ENCODE measurements at regions not wholly inside any gene's neighbourhood (a gene's known extent, or its start where the extent isn't known, plus 50 kb on each side); places are given as distances from the start of the nearest gene placed in this dataset.
A peak's percentile ranks its signal among the peaks of the same experiment; 100 is the strongest.

GRCh38 chr2:134122610-134123009 is 131.3 kb upstream of the MGAT5 start:
- H3K27ac Mint-ChIP-seq, result peak overlapping the region in 8 of 10 donors; percentile 29 to 89 (median 82)
- DNase-seq, result peak in 4 of 10 donors; percentile 16 to 32 (median 28)

GRCh38 chr2:134123332-134123731 is 130.5 kb upstream of the MGAT5 start:
- Mint-ChIP-seq H3K9me3 (no peaks in the 10 kb centered on the region), H3K36me3 (no peaks in the 10 kb centered on the region), H3K4me1 (peaks cover 50 to 88% (median 82%) of the 10 kb centered on the region in 4 donors), H3K27me3 (no peaks in the 10 kb centered on the region), H3K27ac (peak overlapping the region in 7 of 10 donors; percentile 8 to 89 (median 57)), H3K4me3 (peak overlapping the region in 9 of 10 donors; percentile 1 to 97 (median 84))
- DNase-seq (no peak), ATAC-seq (no peak)
- POLR2A ChIA-PET, result interaction anchor here (0.6 to 1.1 kb wide), 4 partner anchors 14 to 83 kb away, joined by 3 to 4 read pairs (median 3); no protein-coding TSS in a partner anchor

More at GRCh38 chr2:134122610-134123009, 131.3 kb upstream of the MGAT5 start:
- POLR2A ChIA-PET, result interaction anchor here (1.0 to 1.5 kb wide), 4 partner anchors 14 to 84 kb away, joined by 3 to 4 read pairs (median 4); no protein-coding TSS in a partner anchor
- ATAC-seq, result no peak
- peaks cover 46 to 81% (median 77%) of the 10 kb centered on the region in 4 donors for H3K4me1 Mint-ChIP-seq
- H3K9me3 Mint-ChIP-seq, result no peaks in the 10 kb centered on the region
- no peaks in the 10 kb centered on the region for H3K27me3 Mint-ChIP-seq
- H3K4me3 Mint-ChIP-seq, result peak overlapping the region; percentile 40 to 97 (median 84)
- H3K36me3 Mint-ChIP-seq, result no peaks in the 10 kb centered on the region

DNA sequence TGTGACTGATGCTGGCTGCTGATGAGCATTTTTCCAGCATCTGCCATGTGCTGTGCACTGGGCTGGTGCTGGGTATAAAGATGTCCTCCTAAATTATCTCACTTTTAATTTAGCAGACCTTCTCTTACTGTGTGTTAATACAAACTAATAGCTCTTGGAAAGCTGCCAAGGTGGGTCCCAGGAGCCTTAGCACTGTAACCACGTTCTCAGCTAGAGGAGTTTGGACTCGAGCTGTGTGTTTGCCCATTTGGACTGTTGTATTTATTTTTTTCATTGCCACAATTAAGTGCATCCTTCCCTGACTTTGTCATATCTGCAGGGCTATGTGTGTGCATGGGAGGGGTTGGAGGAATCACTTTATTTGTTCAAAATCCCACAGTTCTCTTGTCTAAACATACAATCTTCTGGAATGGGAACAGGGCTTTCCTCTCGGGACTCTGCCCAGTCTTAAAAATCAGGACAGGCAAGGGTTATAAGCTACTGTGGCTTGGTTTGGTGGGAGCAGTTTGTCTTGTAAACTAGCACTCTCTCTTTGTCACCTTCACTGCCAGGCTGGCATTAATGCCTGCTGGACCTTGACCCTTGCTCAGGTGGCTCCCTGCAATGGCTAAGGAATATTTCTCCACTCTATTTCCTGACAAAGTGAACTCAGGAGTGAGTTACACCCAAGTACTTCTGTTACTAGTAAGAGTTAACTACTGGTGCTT is 129.7 kb upstream of the MGAT5 start:
- DNase-seq, result no peak
- no peaks in the 10 kb centered on the region for H3K9me3 Mint-ChIP-seq
- peak overlapping the region in 4 of 10 donors; percentile 11 to 81 (median 60) for H3K27ac Mint-ChIP-seq

GRCh38 chr2:134127496-134127895 is 126.4 kb upstream of the MGAT5 start:
- peak; percentile 78 for ATAC-seq
- peak in 7 of 10 donors; percentile 17 to 48 (median 27) for DNase-seq
- Mint-ChIP-seq H3K27me3 (no peaks in the 10 kb centered on the region), H3K36me3 (peaks cover 0 to 15% (median 10%) of the 10 kb centered on the region in 3 donors), H3K4me3 (peak overlapping the region; percentile 16 to 72 (median 55)), H3K4me1 (peaks cover 46 to 89% (median 71%) of the 10 kb centered on the region in 4 donors), H3K27ac (peak overlapping the region in 9 of 10 donors; percentile 31 to 88 (median 78)), H3K9me3 (no peaks in the 10 kb centered on the region)
- POLR2A ChIA-PET, result interaction anchor here (0.7 to 1.2 kb wide), 2 partner anchors 53 to 253 kb away, joined by 4 to 5 read pairs; no protein-coding TSS in a partner anchor

More for the DNA sequence above, 129.7 kb upstream of the MGAT5 start:
- H3K4me1 Mint-ChIP-seq, result peaks cover 48 to 87% (median 81%) of the 10 kb centered on the region in 4 donors
- H3K36me3 Mint-ChIP-seq, result no peaks in the 10 kb centered on the region
- ATAC-seq, result no peak
- H3K4me3 Mint-ChIP-seq, result peak overlapping the region in 7 of 10 donors; percentile 27 to 97 (median 31)
- POLR2A ChIA-PET, result interaction anchor here (0.6 kb wide), 1 partner anchor 82 kb away, joined by 3 read pairs; no protein-coding TSS in a partner anchor
- no peaks in the 10 kb centered on the region for H3K27me3 Mint-ChIP-seq

DNA sequence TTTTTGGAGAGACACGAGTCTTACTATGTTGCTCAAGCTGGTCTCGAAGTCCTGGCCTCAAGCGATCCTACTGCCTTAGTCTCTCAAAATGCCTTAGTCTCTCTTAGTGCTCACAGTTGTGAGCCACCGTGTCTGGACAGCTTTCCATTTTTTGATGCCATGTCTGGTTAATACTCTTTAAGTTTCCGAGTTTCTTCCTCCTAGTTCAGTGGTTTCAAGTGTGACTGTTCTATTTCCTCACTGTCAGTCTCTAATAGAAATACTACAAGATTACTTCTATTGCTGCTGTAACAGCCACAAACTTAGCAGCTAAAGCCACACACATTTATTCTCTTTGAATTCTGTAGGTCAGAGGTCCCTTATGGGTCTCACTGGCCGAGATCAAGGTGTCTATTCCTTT is 125.1 kb upstream of the MGAT5 start:
- POLR2A ChIA-PET, result no interaction called here
- DNase-seq (no peak), ATAC-seq (no peak)
- Mint-ChIP-seq H3K4me3 (peak overlapping the region in 2 of 10 donors; percentile 2 to 4), H3K27me3 (no peaks in the 10 kb centered on the region), H3K9me3 (no peaks in the 10 kb centered on the region), H3K27ac (peak overlapping the region in 3 of 10 donors; percentile 0 to 26 (median 23)), H3K36me3 (peaks cover 0 to 16% (median 12%) of the 10 kb centered on the region in 3 donors), H3K4me1 (peaks cover 42 to 88% (median 68%) of the 10 kb centered on the region in 4 donors)

DNA sequence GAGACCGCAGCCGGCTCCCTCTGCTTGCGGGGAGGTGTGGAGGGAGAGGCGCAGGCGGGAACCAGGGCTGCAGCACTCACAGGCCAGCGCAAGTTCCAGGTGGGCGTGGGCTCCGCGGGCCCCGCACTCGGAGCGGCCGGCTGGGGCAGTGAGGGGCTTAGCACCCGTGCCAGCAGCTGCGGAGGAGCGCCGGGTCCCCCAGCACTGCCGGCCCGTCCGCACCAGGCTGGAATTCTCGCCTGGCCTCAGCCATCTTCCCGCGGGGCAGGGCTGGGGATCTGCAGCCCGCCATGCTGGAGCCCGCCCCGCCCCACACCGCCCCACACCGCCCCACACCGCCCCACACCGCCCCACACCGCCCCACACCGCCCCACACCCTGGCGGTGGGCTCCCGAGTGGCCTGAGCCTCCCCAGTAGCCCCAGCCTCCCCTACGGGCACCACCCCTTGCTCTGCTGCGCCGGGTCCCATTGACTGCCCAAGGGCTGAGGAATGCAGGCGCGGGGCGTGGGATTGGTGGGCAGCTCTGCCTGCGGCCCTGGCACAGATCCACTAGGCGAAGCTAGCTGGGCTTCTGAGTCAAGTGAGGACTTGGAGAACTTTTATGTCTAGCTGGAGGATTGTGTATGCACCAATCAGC is 123.9 kb upstream of the MGAT5 start:
- no peaks in the 10 kb centered on the region for H3K27me3 Mint-ChIP-seq
- POLR2A ChIA-PET, result no interaction called here
- H3K4me1 Mint-ChIP-seq, result peaks cover 39 to 88% (median 65%) of the 10 kb centered on the region in 4 donors
- H3K36me3 Mint-ChIP-seq, result peaks cover 0 to 16% (median 12%) of the 10 kb centered on the region in 3 donors
- ATAC-seq (no peak), DNase-seq (no peak)
- H3K4me3 Mint-ChIP-seq, result no peak overlapping the region
- peak overlapping the region in 1 of 10 donors; percentile 84 for H3K27ac Mint-ChIP-seq
- no peaks in the 10 kb centered on the region for H3K9me3 Mint-ChIP-seq

GRCh38 chr2:134131681-134132489 is 122.0 kb upstream of the MGAT5 start:
- Mint-ChIP-seq H3K9me3 (no peaks in the 10 kb centered on the region), H3K4me1 (peaks cover 37 to 85% (median 62%) of the 10 kb centered on the region in 4 donors), H3K4me3 (no peak overlapping the region), H3K27ac (no peak overlapping the region), H3K27me3 (no peaks in the 10 kb centered on the region), H3K36me3 (peaks cover 0 to 16% (median 12%) of the 10 kb centered on the region in 3 donors)
- ATAC-seq (no peak), DNase-seq (no peak)
- POLR2A ChIA-PET, result no interaction called here

DNA sequence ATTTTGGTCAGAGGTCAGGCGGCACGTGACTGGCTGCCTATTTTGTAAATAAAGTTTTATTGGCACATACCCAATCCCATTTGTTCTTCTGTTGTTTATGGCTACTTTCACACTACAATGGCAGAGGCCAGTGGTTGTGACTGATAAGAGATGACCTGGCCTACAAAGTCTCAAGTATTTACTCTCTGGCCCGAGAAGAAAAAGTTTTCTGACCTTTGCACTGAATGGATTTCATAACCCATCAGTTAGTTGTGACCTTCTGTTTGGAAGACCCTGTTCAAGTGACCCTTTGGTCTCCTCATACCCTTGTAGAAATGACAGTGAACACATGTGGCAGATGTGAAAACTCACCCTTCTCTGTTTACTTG is 121.4 kb upstream of the MGAT5 start:
- DNase-seq, result no peak
- Mint-ChIP-seq H3K36me3 (peaks cover 0 to 16% (median 12%) of the 10 kb centered on the region in 3 donors), H3K27ac (no peak overlapping the region), H3K27me3 (no peaks in the 10 kb centered on the region), H3K9me3 (no peaks in the 10 kb centered on the region), H3K4me1 (peaks cover 35 to 85% (median 62%) of the 10 kb centered on the region in 4 donors), H3K4me3 (no peak overlapping the region)
- ATAC-seq, result no peak
- POLR2A ChIA-PET, result no interaction called here

- DNase-seq (no peak), ATAC-seq (no peak)
- Mint-ChIP-seq H3K4me1 (peaks cover 35 to 85% (median 63%) of the 10 kb centered on the region in 4 donors), H3K27ac (peak overlapping the region in 1 of 10 donors; percentile 3), H3K4me3 (no peak overlapping the region), H3K9me3 (no peaks in the 10 kb centered on the region), H3K36me3 (peaks cover 0 to 16% (median 12%) of the 10 kb centered on the region in 3 donors), H3K27me3 (no peaks in the 10 kb centered on the region)
- POLR2A ChIA-PET, result no interaction called here
Observed at GRCh38 chr2:134133622-134134312, 120.1 kb upstream of the MGAT5 start.

DNA sequence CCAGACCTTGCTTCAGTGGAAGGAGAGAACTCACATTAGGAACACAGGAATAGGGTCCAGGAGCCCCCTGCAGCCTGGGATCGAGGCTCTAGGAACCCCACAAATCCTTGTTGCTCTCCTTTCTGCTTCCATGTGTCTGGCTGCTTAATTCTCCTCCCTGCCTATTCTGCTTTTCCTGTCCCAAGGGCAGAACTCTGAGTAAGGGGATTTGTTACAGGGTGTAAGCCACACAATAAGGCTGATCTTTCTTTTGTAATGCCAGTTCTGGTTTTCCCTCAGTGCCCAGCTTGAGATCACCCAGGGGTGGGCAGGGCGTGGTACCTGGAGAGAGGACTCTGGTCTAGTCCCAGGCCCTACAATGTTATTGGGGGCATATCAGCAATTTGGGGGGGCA is 119.6 kb upstream of the MGAT5 start:
- POLR2A ChIA-PET, result no interaction called here
- no peak for ATAC-seq
- Mint-ChIP-seq H3K27me3 (no peaks in the 10 kb centered on the region), H3K27ac (peak overlapping the region in 3 of 10 donors; percentile 3 to 27 (median 7)), H3K9me3 (no peaks in the 10 kb centered on the region), H3K4me3 (no peak overlapping the region), H3K36me3 (peaks cover 0 to 16% (median 12%) of the 10 kb centered on the region in 3 donors), H3K4me1 (peaks cover 31 to 85% (median 62%) of the 10 kb centered on the region in 4 donors)
- DNase-seq, result no peak

GRCh38 chr2:134134827-134135226 is 119.0 kb upstream of the MGAT5 start:
- no peak for DNase-seq
- H3K27me3 Mint-ChIP-seq, result no peaks in the 10 kb centered on the region
- POLR2A ChIA-PET, result no interaction called here
- no peak for ATAC-seq
- H3K4me1 Mint-ChIP-seq, result peaks cover 31 to 87% (median 66%) of the 10 kb centered on the region in 4 donors
- peaks cover 0 to 16% (median 12%) of the 10 kb centered on the region in 3 donors for H3K36me3 Mint-ChIP-seq
- peak overlapping the region in 2 of 10 donors; percentile 10 to 16 for H3K27ac Mint-ChIP-seq
- no peak overlapping the region for H3K4me3 Mint-ChIP-seq
- no peaks in the 10 kb centered on the region for H3K9me3 Mint-ChIP-seq

DNA sequence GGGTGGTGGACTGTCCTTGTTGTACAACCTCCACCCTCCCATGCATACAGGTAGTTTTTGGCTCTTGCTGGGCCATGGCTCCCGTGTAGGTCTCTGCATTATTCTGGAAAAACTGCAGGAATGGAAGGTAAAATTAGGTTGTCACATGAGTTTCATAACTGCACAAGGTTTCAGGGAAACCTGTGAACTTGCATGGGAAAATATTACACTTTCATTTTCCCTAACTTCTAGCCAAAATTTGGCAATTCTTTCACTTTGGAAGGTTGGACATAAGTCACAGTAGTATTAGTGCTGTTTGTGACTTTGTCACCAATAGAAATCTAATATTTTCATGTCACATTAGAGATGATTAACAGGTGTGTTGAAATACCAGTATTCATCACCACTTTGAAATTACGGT is 118.1 kb upstream of the MGAT5 start:
- Mint-ChIP-seq H3K36me3 (peaks cover 0 to 16% (median 10%) of the 10 kb centered on the region in 3 donors), H3K27ac (peak overlapping the region in 2 of 10 donors; percentile 33 to 44), H3K4me1 (peaks cover 37 to 93% (median 73%) of the 10 kb centered on the region in 4 donors), H3K27me3 (no peaks in the 10 kb centered on the region), H3K4me3 (peak overlapping the region in 3 of 10 donors; percentile 36 to 62 (median 45)), H3K9me3 (no peaks in the 10 kb centered on the region)
- POLR2A ChIA-PET, result no interaction called here
- DNase-seq (no peak), ATAC-seq (no peak)
